KMS-11 (cell line): ENCODE measurements at regions not wholly inside any gene's neighbourhood (a gene's known extent, or its start where the extent isn't known, plus 50 kb on each side); places are given as distances from the start of the nearest gene placed in this dataset.
"Not testable (repeated sequence)": the region's sequence is repeated elsewhere in the genome, so short reads cannot be mapped to it uniquely, and the experiment has no call there.

Experiments
- H2AFZ ChIP-seq: fragments of 200-600 bp; sonication (generic); 2 replicates; pipeline ENCODE4 v1.6.1; 2016; ENCODE audit warnings: antibody characterized with exemption, mixed run types, low read depth
- H3K27ac ChIP-seq: fragments of 200-600 bp; sonication (generic); 2 replicates; pipeline ENCODE4 v1.6.1; 2016; ENCODE audit warnings: mild to moderate bottlenecking, mixed run types
- H3K27me3 ChIP-seq: fragments of 200-600 bp; sonication (generic); 2 replicates; pipeline ENCODE4 v1.6.1; 2017; ENCODE audit warnings: mild to moderate bottlenecking, low read depth, mixed run types, moderate library complexity; ENCODE audit not compliant: insufficient read depth
- H3K36me3 ChIP-seq: fragments of 200-600 bp; sonication (generic); 2 replicates; pipeline ENCODE4 v1.6.1; 2017; ENCODE audit warnings: mild to moderate bottlenecking, mixed run types; ENCODE audit not compliant: insufficient read depth
- H3K4me1 ChIP-seq: fragments of 200-600 bp; sonication (generic); 2 replicates; pipeline ENCODE4 v1.6.1; 2016; ENCODE audit warnings: mild to moderate bottlenecking, low read depth, mixed run types; ENCODE audit not compliant: poor library complexity, severe bottlenecking
- H3K4me2 ChIP-seq: fragments of 200-600 bp; sonication (generic); 2 replicates; pipeline ENCODE4 v1.7.0; 2016; ENCODE audit warnings: mild to moderate bottlenecking, mixed run types
- H3K4me3 ChIP-seq: fragments of 200-600 bp; sonication (generic); IDR thresholded peaks from 2 replicates; pipeline ENCODE4 v1.6.1; 2017; ENCODE audit warnings: low read depth, low read length, mixed read lengths; ENCODE audit not compliant: insufficient read depth
- H3K79me2 ChIP-seq: fragments of 200-600 bp; sonication (generic); 2 replicates; pipeline ENCODE4 v1.6.1; 2016; ENCODE audit warnings: low read depth, mixed run types; ENCODE audit not compliant: insufficient read depth
- H3K9ac ChIP-seq: fragments of 200-600 bp; sonication (generic); 2 replicates; pipeline ENCODE4 v1.6.1; 2016; ENCODE audit warnings: mild to moderate bottlenecking, mixed run types
- H4K20me1 ChIP-seq: fragments of 200-600 bp; sonication (generic); 2 replicates; pipeline ENCODE4 v1.6.1; 2016; ENCODE audit warnings: mild to moderate bottlenecking, mixed run types; ENCODE audit not compliant: insufficient read depth

DNA sequence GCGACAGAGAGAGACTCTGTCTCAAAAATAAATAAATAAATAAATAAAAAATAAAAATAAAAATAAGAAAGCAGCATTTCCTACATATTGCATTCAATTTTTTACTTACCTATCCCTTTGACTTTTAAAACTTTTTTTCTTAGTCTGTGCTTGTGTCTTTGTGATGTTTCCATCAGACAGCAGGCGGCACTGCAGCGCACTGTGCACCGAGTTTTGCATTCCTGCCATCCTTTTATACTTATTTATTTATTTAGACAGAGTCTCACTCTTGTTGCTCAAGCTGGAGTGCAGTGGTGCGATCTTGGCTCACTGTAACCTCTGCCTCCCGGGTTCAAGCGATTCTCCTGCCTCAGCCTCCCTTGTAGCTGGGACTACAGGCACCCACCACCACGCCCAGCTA is 203.9 kb downstream of the SPATA31A1 start:
- H4K20me1 ChIP-seq, H3K4me2 ChIP-seq, H3K36me3 ChIP-seq, H3K27ac ChIP-seq, H3K4me3 ChIP-seq, H3K4me1 ChIP-seq, H3K79me2 ChIP-seq, H2AFZ ChIP-seq, H3K27me3 ChIP-seq, H3K9ac ChIP-seq: not testable (repeated sequence)

DNA sequence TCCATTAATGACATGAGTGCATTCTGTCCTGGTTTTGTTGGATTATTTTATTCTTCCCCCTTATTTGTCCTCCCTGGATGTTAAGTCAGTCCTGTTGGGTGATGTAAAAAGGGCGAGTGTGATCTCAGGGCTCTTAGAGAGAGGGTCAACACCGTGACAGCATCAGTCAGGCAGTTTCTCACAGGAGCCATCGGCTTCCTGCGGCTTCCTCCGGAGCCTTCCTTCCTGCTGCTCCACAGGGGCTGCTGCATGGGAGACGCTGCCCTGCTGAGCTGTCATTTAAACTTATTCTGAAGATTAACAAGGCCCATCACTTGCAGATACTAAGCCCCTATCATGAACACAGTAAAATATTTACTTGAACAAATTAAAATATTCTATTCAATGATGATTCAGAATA is 211.3 kb downstream of the SPATA31A1 start:
- not testable (repeated sequence) for H3K36me3 ChIP-seq, H4K20me1 ChIP-seq, H3K4me3 ChIP-seq, H2AFZ ChIP-seq, H3K4me1 ChIP-seq, H3K27me3 ChIP-seq, H3K4me2 ChIP-seq, H3K9ac ChIP-seq, H3K27ac ChIP-seq, H3K79me2 ChIP-seq

DNA sequence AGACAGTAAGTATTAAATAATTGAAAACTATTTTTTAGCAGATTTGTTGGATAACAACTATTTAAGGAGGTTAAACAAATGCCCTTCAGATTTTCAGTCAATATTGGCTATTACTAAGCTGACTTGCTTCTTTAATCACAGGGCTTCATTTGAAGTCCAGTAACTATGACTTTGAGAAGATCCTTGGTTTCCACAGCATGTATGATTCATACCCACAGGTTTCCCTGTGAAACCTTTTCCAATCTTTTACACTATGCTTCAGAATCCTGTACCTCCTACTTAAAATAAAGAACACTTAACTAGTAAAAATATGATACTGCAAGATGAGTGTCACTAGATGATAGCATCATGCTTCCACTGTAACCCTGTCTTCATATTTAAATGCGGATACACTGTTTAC is 211.9 kb downstream of the SPATA31A1 start:
- H3K9ac ChIP-seq, H3K36me3 ChIP-seq, H4K20me1 ChIP-seq, H3K4me1 ChIP-seq, H3K4me3 ChIP-seq, H2AFZ ChIP-seq, H3K27ac ChIP-seq, H3K27me3 ChIP-seq, H3K79me2 ChIP-seq, H3K4me2 ChIP-seq: not testable (repeated sequence)

GRCh38 chr9:39568900-39569299 is 213.4 kb downstream of the SPATA31A1 start:
- H2AFZ ChIP-seq, H4K20me1 ChIP-seq, H3K36me3 ChIP-seq, H3K79me2 ChIP-seq, H3K4me2 ChIP-seq, H3K27me3 ChIP-seq, H3K4me3 ChIP-seq, H3K27ac ChIP-seq, H3K4me1 ChIP-seq, H3K9ac ChIP-seq: not testable (repeated sequence)

GRCh38 chr9:39573024-39574022 is 217.9 kb downstream of the SPATA31A1 start:
- not testable (repeated sequence) for H4K20me1 ChIP-seq, H3K27me3 ChIP-seq, H3K36me3 ChIP-seq, H3K27ac ChIP-seq, H3K79me2 ChIP-seq, H3K4me1 ChIP-seq, H3K4me3 ChIP-seq, H3K9ac ChIP-seq, H3K4me2 ChIP-seq, H2AFZ ChIP-seq

GRCh38 chr9:39579000-39579399 is 223.5 kb downstream of the SPATA31A1 start:
- not testable (repeated sequence) for H3K36me3 ChIP-seq, H4K20me1 ChIP-seq, H3K27me3 ChIP-seq, H3K4me2 ChIP-seq, H3K27ac ChIP-seq, H2AFZ ChIP-seq, H3K79me2 ChIP-seq, H3K4me3 ChIP-seq, H3K9ac ChIP-seq, H3K4me1 ChIP-seq

DNA sequence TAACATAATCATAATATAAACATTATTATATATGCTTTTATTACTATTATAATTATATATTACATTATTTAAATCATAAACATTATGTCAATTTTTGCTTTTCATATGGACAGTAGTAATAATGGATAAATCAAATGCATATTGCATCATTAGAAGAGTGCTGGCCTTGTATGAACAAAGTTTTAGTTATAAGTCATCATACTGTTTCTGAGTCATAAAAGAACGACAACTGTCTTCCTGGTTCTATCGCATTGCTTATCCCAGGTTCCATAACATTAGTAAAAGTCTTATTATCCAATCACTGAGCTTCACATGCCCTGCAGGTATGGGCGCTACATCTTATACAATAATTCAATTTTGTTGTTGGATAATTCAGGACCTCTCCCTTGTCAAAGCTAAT is 225.8 kb downstream of the SPATA31A1 start:
- not testable (repeated sequence) for H3K4me2 ChIP-seq, H3K79me2 ChIP-seq, H3K9ac ChIP-seq, H3K27me3 ChIP-seq, H4K20me1 ChIP-seq, H3K4me1 ChIP-seq, H2AFZ ChIP-seq, H3K4me3 ChIP-seq, H3K27ac ChIP-seq, H3K36me3 ChIP-seq

GRCh38 chr9:39582677-39583412 is 227.4 kb downstream of the SPATA31A1 start:
- not testable (repeated sequence) for H2AFZ ChIP-seq, H3K4me2 ChIP-seq, H3K27me3 ChIP-seq, H4K20me1 ChIP-seq, H3K36me3 ChIP-seq, H3K79me2 ChIP-seq, H3K27ac ChIP-seq, H3K9ac ChIP-seq, H3K4me1 ChIP-seq, H3K4me3 ChIP-seq

- not testable (repeated sequence) for H3K27ac ChIP-seq, H3K27me3 ChIP-seq, H3K4me2 ChIP-seq, H3K4me1 ChIP-seq, H4K20me1 ChIP-seq, H3K36me3 ChIP-seq, H3K4me3 ChIP-seq, H3K9ac ChIP-seq, H3K79me2 ChIP-seq, H2AFZ ChIP-seq
Measured at GRCh38 chr9:39583413-39583747, 227.9 kb downstream of the SPATA31A1 start.

DNA sequence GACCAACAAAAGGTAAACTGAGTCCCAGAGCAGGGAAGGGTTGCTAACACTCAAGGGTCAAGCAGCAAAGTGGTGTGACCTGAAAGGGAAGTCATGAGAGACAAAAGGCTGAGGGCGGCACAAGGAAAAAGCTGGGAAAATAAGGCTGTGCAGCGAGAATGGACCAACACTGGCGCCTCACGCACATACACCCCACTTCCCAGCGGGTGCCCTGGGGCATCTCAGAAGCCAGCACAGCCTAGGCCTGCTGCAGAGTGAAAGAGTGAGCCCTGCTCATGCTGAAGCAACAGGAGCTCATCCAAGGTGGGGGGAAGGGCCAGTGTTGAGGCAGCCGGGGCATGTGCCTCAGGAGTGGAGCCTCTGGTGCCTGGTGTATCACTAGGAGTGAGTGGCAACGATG is 229.8 kb downstream of the SPATA31A1 start:
- H3K4me2 ChIP-seq, H3K27me3 ChIP-seq, H3K4me3 ChIP-seq, H4K20me1 ChIP-seq, H3K9ac ChIP-seq, H3K36me3 ChIP-seq, H3K79me2 ChIP-seq, H3K27ac ChIP-seq, H3K4me1 ChIP-seq, H2AFZ ChIP-seq: not testable (repeated sequence)
